GM21723 (cell line): ENCODE measurements at regions not wholly inside any gene's neighbourhood (a gene's known extent, or its start where the extent isn't known, plus 50 kb on each side); places are given as distances from the start of the nearest gene placed in this dataset.
"Not testable (repeated sequence)": the region's sequence is repeated elsewhere in the genome, so short reads cannot be mapped to it uniquely, and the experiment has no call there.

Experiments used
- ATAC-seq: cut with Tn5 transposase; IDR thresholded peaks from one replicate; pipeline ENCODE4 v1.9.1; 2021; ENCODE audit warnings: mild to moderate bottlenecking, moderate library complexity; ENCODE audit not compliant: unreplicated experiment

- no peak for ATAC-seq
Observed at GRCh38 chr18:78805840-78806239, 173.8 kb upstream of the SALL3 start.

- no peak for ATAC-seq
Observed at GRCh38 chr18:78807668-78808067, 171.9 kb upstream of the SALL3 start.

GRCh38 chr18:78809845-78810244 is 169.8 kb upstream of the SALL3 start:
- no peak for ATAC-seq

GRCh38 chr18:78810706-78811105 is 168.9 kb upstream of the SALL3 start:
- ATAC-seq = no peak

- no peak for ATAC-seq
Observed at GRCh38 chr18:78812067-78812466, 167.6 kb upstream of the SALL3 start.

- no peak for ATAC-seq
Observed at GRCh38 chr18:78813156-78813555, 166.5 kb upstream of the SALL3 start.

GRCh38 chr18:78813936-78814710 is 165.5 kb upstream of the SALL3 start:
- ATAC-seq = no peak

GRCh38 chr18:78814766-78815165 is 164.9 kb upstream of the SALL3 start:
- no peak for ATAC-seq

GRCh38 chr18:78816114-78816513 is 163.5 kb upstream of the SALL3 start:
- no peak for ATAC-seq

GRCh38 chr18:78816916-78817315 is 162.7 kb upstream of the SALL3 start:
- ATAC-seq = no peak

- no peak for ATAC-seq
Observed at GRCh38 chr18:78818495-78818894, 161.1 kb upstream of the SALL3 start.

- no peak for ATAC-seq
Observed at GRCh38 chr18:78818961-78819360, 160.7 kb upstream of the SALL3 start.

GRCh38 chr18:78820161-78820834 is 159.3 kb upstream of the SALL3 start:
- no peak for ATAC-seq

GRCh38 chr18:78821396-78821795 is 158.2 kb upstream of the SALL3 start:
- ATAC-seq = no peak

- no peak for ATAC-seq
Observed at GRCh38 chr18:78822171-78822948, 157.3 kb upstream of the SALL3 start.

GRCh38 chr18:78822949-78823285 is 156.7 kb upstream of the SALL3 start:
- ATAC-seq = no peak

GRCh38 chr18:78825168-78825567 is 154.4 kb upstream of the SALL3 start:
- ATAC-seq = no peak

- ATAC-seq = no peak
Observed at GRCh38 chr18:78826631-78827030, 153.0 kb upstream of the SALL3 start.

GRCh38 chr18:78827141-78827540 is 152.5 kb upstream of the SALL3 start:
- ATAC-seq = no peak

- no peak for ATAC-seq
Observed at GRCh38 chr18:78828131-78828530, 151.5 kb upstream of the SALL3 start.

GRCh38 chr18:78829026-78829425 is 150.6 kb upstream of the SALL3 start:
- ATAC-seq = not testable (repeated sequence)

GRCh38 chr18:78830161-78830560 is 149.5 kb upstream of the SALL3 start:
- no peak for ATAC-seq
